H1 (cell line): ENCODE measurements at regions not wholly inside any gene's neighbourhood (a gene's known extent, or its start where the extent isn't known, plus 50 kb on each side); places are given as distances from the start of the nearest gene placed in this dataset.

Experiments
- CHD2 ChIP-seq: IDR thresholded peaks from 2 replicates; pipeline ENCODE4 v1.6.1; 2012; ENCODE audit warnings: low read length, improper control_type of control experiment
- KDM4A ChIP-seq: IDR thresholded peaks from one replicate; pipeline ENCODE4 v1.7.1; 2012; ENCODE audit warnings: low read depth, mild to moderate bottlenecking, moderate library complexity, low read length, inconsistent platforms; ENCODE audit not compliant: severe bottlenecking
- POLR2A ChIP-seq, 2 experiments: IDR thresholded peaks; 1 replicate in 1 of 2; 2 replicates in 1 of 2; pipeline ENCODE4 v1.6.1; 2011; ENCODE audit warnings: low read depth in 2 of 2, low read length in 2 of 2, mild to moderate bottlenecking in 2 of 2; ENCODE audit errors: control extremely low read depth in 1 of 2

- no peak for TF ChIP-seq POLR2A (IDR thresholded peaks at IDR 0.05; ENCODE audit: control extremely low read depth in 1 of 2, low read depth in 2 of 2, low read length in 2 of 2)
- no peak for TF ChIP-seq CHD2
- TF ChIP-seq KDM4A: no peak
Observed at GRCh38 chr7:25911738-25912607, 240.0 kb upstream of the NFE2L3 start.
